ENCODE measurements at regions not wholly inside any gene's neighbourhood (a gene's known extent, or its start where the extent isn't known, plus 50 kb on each side); places are given as distances from the start of the nearest gene placed in this dataset.

DNA sequence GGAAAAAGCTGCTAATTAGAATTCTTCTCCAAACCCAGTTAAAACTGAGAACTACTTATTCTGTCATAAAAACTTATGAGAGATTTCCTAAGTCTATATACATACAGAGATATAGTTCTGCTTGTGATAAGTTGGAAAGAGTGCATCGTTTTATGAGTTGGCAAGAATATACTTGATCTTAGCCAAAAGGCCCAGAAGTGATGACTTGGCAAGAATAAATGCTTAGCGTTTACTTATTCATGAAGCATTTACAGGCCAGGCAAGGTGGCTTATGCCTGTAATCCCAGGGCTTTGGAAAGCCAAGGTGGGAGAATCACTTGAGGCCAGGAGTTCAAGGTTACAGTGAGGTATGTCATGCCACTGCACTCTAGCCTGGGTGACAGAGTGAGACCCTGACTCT is 81.7 kb downstream of the CYB561 start:
- Histone ChIP-seq H3K14ac (ENCODE audit: insufficient read depth, low read length) (no peak overlapping the region), H3K23ac (ENCODE audit: insufficient read length, low read depth, low read length) (no peak overlapping the region), H3K4me1 (ENCODE audit: insufficient read depth, low read length) (no peaks in the 10 kb centered on the region), H2BK15ac (ENCODE audit: low read depth, low read length) (no peak overlapping the region), H2BK120ac (ENCODE audit: low read depth, low read length, poor library complexity, severe bottlenecking) (no peak overlapping the region), H2AK5ac (ENCODE audit: insufficient read length, low read length) (no peak overlapping the region), H3K56ac (ENCODE audit: insufficient read length, low read depth, low read length) (no peak overlapping the region), H4K20me1 (ENCODE audit: control insufficient read depth, insufficient read depth, insufficient read length) (no peaks in the 10 kb centered on the region), H3T11ph (ENCODE audit: low read length) (no peak overlapping the region), H3K4ac (ENCODE audit: low read depth, low read length) (no peak overlapping the region), H4K91ac (ENCODE audit: insufficient read length, low read depth, low read length) (no peak overlapping the region), H3K4me2 (ENCODE audit: insufficient read depth, insufficient read length, low read length) (no peak overlapping the region), H4K5ac (ENCODE audit: insufficient read length, low read depth, low read length) (no peak overlapping the region), H3K27me3 (ENCODE audit: insufficient read depth, low read length) (no peaks in the 10 kb centered on the region), H4K8ac (replicated peaks; ENCODE audit: insufficient read length, low read depth, low read length) (no peak overlapping the region), H2BK20ac (ENCODE audit: low read depth, low read length, poor library complexity, severe bottlenecking) (no peak overlapping the region), H2BK5ac (ENCODE audit: insufficient read length, low read length) (no peak overlapping the region), H3K18ac (ENCODE audit: insufficient read length, low read depth, low read length) (no peak overlapping the region), H2BK12ac (ENCODE audit: insufficient read length, low read depth, low read length) (no peak overlapping the region), H2AFZ (ENCODE audit: low read length) (no peak overlapping the region), H3K79me1 (ENCODE audit: insufficient read depth, low read depth, low read length, poor library complexity, severe bottlenecking) (no peaks in the 10 kb centered on the region), H3K79me2 (ENCODE audit: insufficient read depth, low read length) (no peaks in the 10 kb centered on the region), H3K27ac (ENCODE audit: insufficient read length, low read depth, low read length) (no peak overlapping the region), H3K23me2 (ENCODE audit: insufficient read length, low read depth, low read length, poor library complexity, severe bottlenecking) (no peaks in the 10 kb centered on the region), H3K9ac (ENCODE audit: extremely low read depth, insufficient read length, low read length) (no peak overlapping the region), H3K9me3 (ENCODE audit: control insufficient read depth, low read depth, low read length) (no peaks in the 10 kb centered on the region)
- Mint-ChIP-seq H3K4me1 (no peaks in the 10 kb centered on the region), H3K27ac (no peak overlapping the region), H3K9me3 (no peaks in the 10 kb centered on the region), H3K27me3 (ENCODE audit: low read depth) (no peaks in the 10 kb centered on the region), H3K4me3 (no peak overlapping the region), H3K36me3 (ENCODE audit: insufficient read depth in 1 of 3, low read depth in 3 of 3) (no peaks in the 10 kb centered on the region)
- DNase-seq: no peak
- no CpG with 5 or more reads among the region's 2 CpGs for WGBS (ENCODE audit: extremely low coverage, insufficient read length, low lambda C conversion rate)
- no peak for TF ChIP-seq CTCF (conservative IDR thresholded peaks at IDR 0.05)
